Hypothalamus (tissue), 51 donors: ENCODE measurements at regions not wholly inside any gene's neighbourhood (a gene's known extent, or its start where the extent isn't known, plus 50 kb on each side); places are given as distances from the start of the nearest gene placed in this dataset.

Source experiments
- DNase-seq, 51 donors: peaks; one replicate each; lab custom pipeline; 2025; lab: John Stamatoyannopoulos, UW

GRCh38 chr18:7288544-7288943, 57.7 kb downstream of the LRRC30 start:
- no peak for DNase-seq

GRCh38 chr18:7290077-7290476, 59.2 kb downstream of the LRRC30 start:
- DNase-seq = no peak

GRCh38 chr18:7291046-7291445, 60.2 kb downstream of the LRRC30 start:
- no peak for DNase-seq

DNA sequence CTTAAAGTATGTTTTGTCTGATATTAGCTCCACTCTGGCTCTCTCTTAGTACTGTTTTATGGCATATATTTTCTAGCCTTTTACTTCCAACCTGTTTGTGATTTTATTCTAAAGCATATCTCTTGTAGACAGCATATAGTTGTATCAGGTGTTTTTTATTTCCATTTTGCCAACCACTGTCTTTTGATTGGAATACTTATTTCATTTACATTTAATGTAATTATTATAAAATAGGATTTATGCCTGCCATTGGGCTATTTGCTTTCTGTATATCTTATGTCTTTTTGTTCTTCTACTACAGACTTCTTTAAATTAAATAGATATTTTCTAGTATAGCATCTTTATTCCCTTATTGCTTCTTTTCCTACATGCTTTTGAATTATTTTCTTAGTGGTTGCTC, 67.3 kb downstream of the LRRC30 start:
- DNase-seq = no peak

GRCh38 chr18:7301094-7301493, 70.2 kb downstream of the LRRC30 start:
- no peak for DNase-seq

DNA sequence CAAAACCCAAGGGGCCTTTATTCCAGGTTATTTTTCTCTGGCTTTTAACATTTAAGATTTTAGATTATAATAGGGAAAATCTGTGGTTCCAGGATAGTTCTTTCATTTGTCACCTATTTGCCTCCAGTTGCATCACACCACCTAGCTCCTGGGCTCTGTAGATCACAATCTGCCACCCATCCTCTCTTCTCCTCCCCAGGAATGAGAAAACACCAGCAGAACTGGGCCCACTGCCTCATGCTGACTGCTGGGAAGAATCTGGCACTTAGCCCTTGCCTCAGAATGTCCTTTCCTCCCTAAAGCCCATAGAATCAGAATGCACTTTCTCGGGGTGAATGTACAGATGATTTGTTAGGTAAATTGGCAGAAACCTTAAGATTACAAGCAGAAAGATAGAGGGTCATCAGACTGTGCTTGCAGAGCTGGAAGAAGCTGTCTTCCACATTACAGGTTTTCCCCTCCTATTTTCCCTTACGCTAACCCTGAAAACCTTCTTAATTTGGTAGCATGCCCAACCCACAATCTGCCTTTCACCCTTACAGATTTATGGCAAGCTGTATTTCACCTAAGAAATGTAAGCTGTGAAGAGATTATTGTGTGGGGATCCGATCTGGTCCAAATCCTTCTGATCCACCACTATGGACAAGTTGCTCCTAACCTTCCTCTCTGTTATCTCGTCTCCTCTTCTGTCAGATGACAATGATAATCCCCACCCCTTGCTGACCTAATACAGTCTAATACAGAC, 72.6 kb downstream of the LRRC30 start:
- no peak for DNase-seq

DNA sequence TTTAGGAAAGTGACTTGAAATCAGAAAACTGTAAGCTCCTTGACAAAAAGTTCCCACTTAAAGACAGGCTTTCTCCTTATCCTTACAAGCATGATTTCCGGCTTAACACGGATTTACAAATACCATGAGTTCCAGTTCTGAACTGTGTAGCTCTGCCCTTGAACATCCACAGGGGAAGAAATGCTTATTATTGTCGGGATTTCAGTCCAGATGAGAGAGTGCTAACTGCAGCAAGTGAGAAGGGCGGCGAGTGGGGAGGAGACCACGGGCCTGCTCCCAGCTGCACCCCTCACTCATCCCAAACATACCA, 73.1 kb downstream of the LRRC30 start:
- no peak for DNase-seq

- no peak for DNase-seq
These were observed 74.5 kb downstream of the LRRC30 start for GRCh38 chr18:7305416-7305815.

DNA sequence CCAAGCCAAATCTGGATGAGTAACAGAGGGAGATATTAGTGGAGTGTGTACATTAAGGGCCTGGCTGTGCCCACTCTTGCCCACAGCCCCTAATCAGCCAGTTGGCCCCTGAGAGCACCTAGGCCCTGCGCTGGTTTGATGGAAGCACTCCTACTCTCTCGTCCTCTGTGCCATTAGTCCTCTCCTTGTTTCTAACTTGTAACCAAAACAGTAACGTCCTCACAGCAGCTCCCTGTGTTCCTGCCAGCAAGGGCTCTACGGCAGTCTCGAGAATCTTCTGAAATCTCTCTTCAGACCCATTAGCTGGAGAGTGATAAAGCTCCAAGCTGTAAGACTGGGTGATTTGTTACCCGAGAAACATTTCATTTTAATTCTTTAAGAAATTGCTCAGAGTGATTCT, 76.1 kb downstream of the LRRC30 start:
- no peak for DNase-seq

GRCh38 chr18:7307526-7307925, 76.6 kb downstream of the LRRC30 start:
- no peak for DNase-seq

DNA sequence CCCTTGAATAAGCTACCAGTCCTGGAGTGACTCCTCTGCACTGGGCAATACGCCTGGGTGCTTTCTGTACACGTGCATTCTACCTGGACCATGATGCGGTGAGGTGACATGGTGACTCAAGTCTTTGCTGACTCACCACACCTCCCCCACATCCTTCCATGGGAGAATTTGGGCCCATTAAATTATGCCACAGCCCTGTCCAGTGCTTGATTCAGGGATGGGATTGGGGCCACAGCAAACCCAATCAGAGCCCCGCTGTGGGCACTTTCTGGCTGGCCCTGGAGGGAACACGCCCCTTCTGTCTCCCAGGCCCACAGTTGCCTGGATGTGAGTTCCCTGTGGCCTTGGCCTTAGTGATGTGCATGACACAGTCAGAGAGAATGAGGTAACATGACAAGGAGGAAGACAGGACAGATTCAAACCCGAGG, 86.9 kb downstream of the LRRC30 start:
- DNase-seq = no peak

- DNase-seq = no peak
These were observed 88.3 kb downstream of the LRRC30 start for GRCh38 chr18:7319161-7319560.

- no peak for DNase-seq
These were observed 90.9 kb downstream of the LRRC30 start for GRCh38 chr18:7321831-7322230.

- no peak for DNase-seq
These were observed 92.1 kb downstream of the LRRC30 start for GRCh38 chr18:7322817-7323485.

- no peak for DNase-seq
These were observed 94.2 kb downstream of the LRRC30 start for GRCh38 chr18:7325126-7325430.

- no peak for DNase-seq
These were observed 98.1 kb downstream of the LRRC30 start for GRCh38 chr18:7329016-7329415.

GRCh38 chr18:7332452-7332851, 101.6 kb downstream of the LRRC30 start:
- no peak for DNase-seq

DNA sequence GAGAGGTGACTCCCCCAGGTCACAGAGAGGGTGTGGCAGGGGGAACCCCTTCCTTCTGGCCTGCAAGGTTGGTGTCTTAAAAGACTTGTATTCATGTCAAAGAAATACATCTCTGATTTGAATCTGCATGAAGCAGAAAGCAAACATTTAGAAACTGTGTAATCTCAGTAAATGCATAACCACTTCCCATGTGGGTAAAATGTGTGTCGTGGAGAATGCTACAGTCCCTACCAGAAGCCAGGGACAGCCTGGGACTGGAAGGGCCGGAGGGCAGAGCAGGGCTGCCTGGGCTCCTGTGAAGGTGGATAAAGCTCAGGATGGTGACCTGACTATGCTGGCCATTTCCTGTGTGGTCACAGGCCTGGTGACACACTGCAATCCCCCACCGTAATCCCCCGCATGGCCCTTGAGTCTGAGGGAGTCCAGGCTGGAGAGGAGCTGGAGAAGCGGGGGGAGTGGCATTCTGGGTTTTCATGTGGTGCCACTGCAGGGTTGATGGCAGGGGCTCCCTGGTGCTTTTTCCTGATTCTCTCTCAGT, 102.2 kb downstream of the LRRC30 start:
- DNase-seq = no peak

- DNase-seq = no peak
These were observed 104.2 kb downstream of the LRRC30 start for GRCh38 chr18:7334973-7335568.

DNA sequence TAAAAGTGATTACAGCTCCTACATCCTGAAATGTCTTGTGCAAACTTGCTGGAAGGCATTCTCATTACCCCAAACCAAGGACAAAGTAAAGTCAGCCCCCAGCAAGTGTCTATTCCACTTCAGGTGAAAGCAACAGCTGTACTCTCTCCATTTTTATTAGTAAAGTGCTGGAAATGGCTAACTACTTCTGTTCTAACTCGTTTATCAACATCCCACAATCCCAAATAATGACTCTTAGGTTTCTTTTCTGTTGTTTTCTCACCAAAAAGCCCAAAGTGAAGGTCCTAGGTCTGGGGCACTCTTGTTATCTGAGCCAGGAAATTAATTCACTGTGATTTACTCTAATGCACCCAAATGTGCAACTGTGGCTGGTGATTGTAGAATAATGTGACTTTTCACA, 105.7 kb downstream of the LRRC30 start:
- DNase-seq = no peak

DNA sequence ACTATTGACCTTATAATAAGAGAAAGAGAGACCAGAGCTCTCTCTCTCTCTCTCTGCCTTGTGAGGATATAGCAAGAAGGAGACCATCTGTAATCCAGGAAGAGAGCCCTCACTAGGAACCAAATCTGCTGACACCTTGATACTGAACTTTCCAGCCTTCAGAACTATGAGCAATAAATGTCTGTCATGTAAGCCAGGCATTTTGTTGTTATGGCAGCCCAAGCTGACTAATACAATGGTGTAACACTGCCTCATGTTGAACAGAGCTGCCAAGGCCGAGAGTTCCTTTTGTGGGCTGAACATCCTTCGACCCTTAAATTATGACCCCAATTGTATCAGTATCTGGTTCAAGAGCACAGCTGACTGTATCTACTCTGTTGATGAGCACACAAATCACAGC, 108.0 kb downstream of the LRRC30 start:
- DNase-seq = no peak
